Ovary (tissue), 7 donors: ENCODE measurements at regions not wholly inside any gene's neighbourhood (a gene's known extent, or its start where the extent isn't known, plus 50 kb on each side); places are given as distances from the start of the nearest gene placed in this dataset.

Experiments
- DNase-seq, 5 donors: peaks; one replicate each; pipeline ENCODE4 v3.0.0-alpha.2; 2019 to 2020
- H3K27ac ChIP-seq, 2 donors: fragments of 200-600 bp; one replicate each; pipeline versions ENCODE4 v1.5.1 to v1.8.0; 2019 to 2022
- H3K27me3 ChIP-seq: fragments of 200-600 bp; one replicate; pipeline ENCODE4 v1.8.0; 2022
- H3K36me3 ChIP-seq: fragments of 200-600 bp; sonication (generic); one replicate; pipeline ENCODE4 v1.5.1; 2019
- H3K4me1 ChIP-seq: one replicate; pipeline ENCODE4 v1.8.1; 2013; ENCODE audit warnings: mild to moderate bottlenecking, moderate library complexity; ENCODE audit not compliant: insufficient read depth
- H3K4me3 ChIP-seq: fragments of 200-600 bp; sonication (generic); one replicate; pipeline ENCODE4 v1.5.1; 2017
- H3K9me3 ChIP-seq, 2 donors: fragments of 200-600 bp in 1 of 2; sonication (generic) in 1 of 2; one replicate each; pipeline versions ENCODE4 v1.5.1 to v1.8.1; 2013 to 2019; ENCODE audit warnings: mild to moderate bottlenecking in 1 of 2, moderate library complexity in 1 of 2
- EP300 ChIP-seq: sonication (generic); formaldehyde crosslinking; IDR thresholded peaks from one replicate; pipeline ENCODE4 v1.6.1; 2017; ENCODE audit warnings: antibody characterized with exemption
- POLR2A ChIP-seq: fragments of 450-650 bp; IDR thresholded peaks from one replicate; pipeline ENCODE4 v1.6.1; 2017; ENCODE audit warnings: antibody characterized with exemption, mild to moderate bottlenecking, moderate library complexity
- WGBS, 3 donors: extraction: QIAGEN DNeasy Blood & Tissue Kit in 1 of 3; methylation state at CpG; one replicate each; pipeline versions ENCODE4 v1.1.5 to v1.1.7; 2013 to 2017; 5-methylcytosine and 5-hydroxymethylcytosine counted together
- intact Hi-C, 4 donors: fragments of 100-400 bp; cut with DNase I; formaldehyde crosslinking; loops; one replicate each; pipeline versions ENCODE4 v1.11.0 to v1.15.1; 2022 to 2023
- TF ChIP-seq, protein P1 (sequence below), 3 donors: fragments of 450-650 bp in 2 of 3; fragments of 200-600 bp in 1 of 3; IDR thresholded peaks; one replicate each; pipeline versions ENCODE4 v1.5.1 to v1.8.0; 2016 to 2022; ENCODE audit warnings: antibody characterized with exemption in 3 of 3, mild to moderate bottlenecking in 1 of 3
- donor health status: DM: no; HTN: no; CAD: no; lungs with moderate emphysema.
- donor health status: DM: no; HTN: no; CAD: no.
- donor health status: Bipolar disorder and iron deficiency.
- donor health status: DM: no; HTN: no; CAD: no.
- donor health status: DM: yes; HTN: yes; CAD: no.

DNA sequence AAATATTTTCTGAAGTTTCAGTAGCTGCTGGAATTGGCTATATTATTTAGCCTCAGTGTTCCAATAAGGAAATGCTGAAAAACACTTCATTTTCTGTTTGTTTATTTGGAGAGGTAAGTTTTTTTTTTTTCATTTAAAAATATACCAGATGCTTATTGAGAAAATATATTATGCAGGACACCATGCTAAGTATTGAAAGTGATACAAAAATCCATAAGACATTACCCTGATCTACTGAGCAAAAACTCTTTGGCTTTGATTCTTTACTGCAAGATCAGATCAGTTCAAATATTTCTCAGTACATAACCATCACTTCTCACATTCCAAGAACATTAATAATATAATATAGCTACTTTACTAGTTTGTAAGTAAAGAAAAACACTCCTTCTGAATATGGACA is 123.4 kb upstream of the PACRGL start:
- Histone ChIP-seq H3K9me3 (no peaks in the 10 kb centered on the region), H3K36me3 (no peaks in the 10 kb centered on the region), H3K4me1 (no peaks in the 10 kb centered on the region), H3K4me3 (no peak overlapping the region), H3K27me3 (no peaks in the 10 kb centered on the region), H3K27ac (no peak overlapping the region)
- no peak for DNase-seq
- TF ChIP-seq EP300, result no peak
- no peak for TF ChIP-seq POLR2A
- TF ChIP-seq, protein P1, sequence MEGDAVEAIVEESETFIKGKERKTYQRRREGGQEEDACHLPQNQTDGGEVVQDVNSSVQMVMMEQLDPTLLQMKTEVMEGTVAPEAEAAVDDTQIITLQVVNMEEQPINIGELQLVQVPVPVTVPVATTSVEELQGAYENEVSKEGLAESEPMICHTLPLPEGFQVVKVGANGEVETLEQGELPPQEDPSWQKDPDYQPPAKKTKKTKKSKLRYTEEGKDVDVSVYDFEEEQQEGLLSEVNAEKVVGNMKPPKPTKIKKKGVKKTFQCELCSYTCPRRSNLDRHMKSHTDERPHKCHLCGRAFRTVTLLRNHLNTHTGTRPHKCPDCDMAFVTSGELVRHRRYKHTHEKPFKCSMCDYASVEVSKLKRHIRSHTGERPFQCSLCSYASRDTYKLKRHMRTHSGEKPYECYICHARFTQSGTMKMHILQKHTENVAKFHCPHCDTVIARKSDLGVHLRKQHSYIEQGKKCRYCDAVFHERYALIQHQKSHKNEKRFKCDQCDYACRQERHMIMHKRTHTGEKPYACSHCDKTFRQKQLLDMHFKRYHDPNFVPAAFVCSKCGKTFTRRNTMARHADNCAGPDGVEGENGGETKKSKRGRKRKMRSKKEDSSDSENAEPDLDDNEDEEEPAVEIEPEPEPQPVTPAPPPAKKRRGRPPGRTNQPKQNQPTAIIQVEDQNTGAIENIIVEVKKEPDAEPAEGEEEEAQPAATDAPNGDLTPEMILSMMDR (IDR thresholded peaks at IDR 0.05), result no peak
- intact Hi-C loops, result no loop called here

DNA sequence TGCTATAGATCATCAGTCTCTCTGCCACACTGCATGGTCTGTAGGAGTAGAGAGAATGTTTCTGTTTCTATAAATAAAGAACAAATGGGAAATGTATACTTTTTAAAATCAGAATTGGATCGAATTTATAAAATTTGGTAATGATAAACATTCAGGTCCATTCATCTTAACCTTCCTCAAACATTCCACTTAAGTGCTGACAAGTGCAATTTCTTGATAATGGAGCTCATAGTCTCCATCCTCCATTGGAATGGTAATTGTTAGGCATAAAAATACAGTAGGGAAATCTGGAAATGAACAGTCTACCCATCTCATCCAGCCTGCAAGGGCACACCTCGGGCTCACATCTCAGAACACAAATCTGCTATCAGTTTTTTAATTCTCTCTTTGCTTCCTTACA is 122.6 kb upstream of the PACRGL start:
- WGBS, 3 donors, result 63 to 71% (median 70%) methylated on average over 2 of the region's 2 CpGs
- Histone ChIP-seq H3K36me3 (no peaks in the 10 kb centered on the region), H3K4me3 (no peak overlapping the region), H3K9me3 (no peaks in the 10 kb centered on the region), H3K27me3 (no peaks in the 10 kb centered on the region), H3K4me1 (no peaks in the 10 kb centered on the region), H3K27ac (no peak overlapping the region)
- DNase-seq, result no peak
- intact Hi-C loops, result no loop called here
- TF ChIP-seq POLR2A, result no peak
- TF ChIP-seq EP300, result no peak
- TF ChIP-seq, protein P1 (IDR thresholded peaks at IDR 0.05), result no peak

DNA sequence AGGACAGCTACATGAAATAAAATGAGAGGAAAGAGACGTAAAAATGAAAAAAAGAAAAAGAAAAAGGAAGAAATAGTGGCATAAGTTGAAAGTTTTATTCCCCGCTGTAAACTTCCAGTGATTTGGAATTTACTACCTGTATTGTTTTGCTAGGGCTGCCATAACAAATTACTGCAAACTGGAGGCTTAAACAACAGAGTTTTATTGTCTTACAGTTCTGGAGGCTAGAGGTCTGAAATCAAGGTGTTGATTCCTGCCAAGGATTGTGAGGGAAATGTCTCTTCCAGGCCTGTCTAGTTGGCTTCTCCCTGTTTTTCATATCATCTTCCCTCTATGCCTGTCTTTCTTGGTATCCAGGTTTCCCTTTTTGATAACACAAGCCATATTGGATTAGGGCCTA is 119.4 kb upstream of the PACRGL start:
- Histone ChIP-seq H3K27me3 (no peaks in the 10 kb centered on the region), H3K9me3 (no peaks in the 10 kb centered on the region), H3K4me3 (no peak overlapping the region), H3K27ac (no peak overlapping the region), H3K36me3 (no peaks in the 10 kb centered on the region), H3K4me1 (no peaks in the 10 kb centered on the region)
- no peak for TF ChIP-seq EP300
- TF ChIP-seq, protein P1 (IDR thresholded peaks at IDR 0.05), result no peak
- no peak for TF ChIP-seq POLR2A
- intact Hi-C loops, result no loop called here
- DNase-seq, result no peak
- 90 to 96% (median 94%) methylated on average over 2 of the region's 2 CpGs for WGBS, 3 donors

DNA sequence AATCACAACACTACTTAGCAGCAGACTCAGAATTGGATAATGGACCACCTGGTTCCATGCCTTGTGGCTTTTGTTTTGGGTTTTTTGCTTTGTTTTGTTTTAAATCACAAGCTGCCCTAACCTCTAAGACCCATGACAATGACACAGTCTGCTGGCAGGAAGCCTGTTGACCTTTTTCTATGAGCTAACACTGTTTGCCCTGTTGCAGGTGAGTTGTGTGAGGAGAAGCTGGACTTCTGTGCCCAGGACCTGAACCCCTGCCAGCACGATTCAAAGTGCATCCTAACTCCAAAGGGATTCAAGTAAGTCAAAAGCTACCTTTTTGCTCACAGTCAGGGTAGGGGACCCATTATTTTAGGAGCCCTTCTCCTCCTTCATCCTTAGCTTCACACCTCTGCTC is 110.8 kb upstream of the PACRGL start:
- intact Hi-C loops, result no loop called here
- no peak overlapping the region for H3K4me3 ChIP-seq
- no peaks in the 10 kb centered on the region for H3K27me3 ChIP-seq
- no peak for DNase-seq
- H3K36me3 ChIP-seq, result no peaks in the 10 kb centered on the region
- no peak overlapping the region for H3K27ac ChIP-seq
- TF ChIP-seq EP300 (no peak), POLR2A (no peak)
- no peaks in the 10 kb centered on the region for H3K4me1 ChIP-seq
- WGBS, 3 donors, result 86 to 95% (median 88%) methylated on average over 1 of the region's 1 CpG
- H3K9me3 ChIP-seq, result no peaks in the 10 kb centered on the region

DNA sequence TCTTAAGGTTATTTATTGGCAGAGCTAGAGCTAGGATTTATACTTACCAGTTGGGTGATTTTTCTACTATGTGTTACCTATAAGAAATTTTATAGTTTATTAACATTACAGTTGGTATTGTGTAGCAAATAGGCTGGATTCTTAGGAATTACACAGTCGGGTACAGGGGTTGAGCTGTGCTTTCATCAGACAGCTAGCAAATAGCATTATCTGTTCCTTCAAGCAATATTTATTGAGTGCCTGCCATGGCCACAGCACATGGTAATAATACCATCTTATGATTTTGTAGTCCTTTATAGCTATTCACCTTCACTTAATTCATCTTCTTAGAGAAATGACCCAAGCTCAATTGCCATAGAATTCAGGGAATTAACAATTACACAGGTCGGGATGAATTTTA is 109.4 kb upstream of the PACRGL start:
- WGBS, 3 donors, result 79 to 90% (median 84%) methylated on average over 2 of the region's 2 CpGs
- intact Hi-C loops, result no loop called here
- H3K4me3 ChIP-seq, result no peak overlapping the region

More for the DNA sequence above, 109.4 kb upstream of the PACRGL start:
- Histone ChIP-seq H3K4me1 (no peaks in the 10 kb centered on the region), H3K27me3 (no peaks in the 10 kb centered on the region), H3K36me3 (no peaks in the 10 kb centered on the region), H3K9me3 (no peaks in the 10 kb centered on the region), H3K27ac (no peak overlapping the region)
- TF ChIP-seq POLR2A (no peak), EP300 (no peak)
- TF ChIP-seq, protein P1 (IDR thresholded peaks at IDR 0.05), result no peak
- no peak for DNase-seq
